GM23248 (cell line): ENCODE measurements at regions not wholly inside any gene's neighbourhood (a gene's known extent, or its start where the extent isn't known, plus 50 kb on each side); places are given as distances from the start of the nearest gene placed in this dataset.

Experiments used
- DNase-seq: peaks from one replicate; pipeline ENCODE4 v3.0.0-alpha.2; 2015
- H2AFZ ChIP-seq: fragments of 200-600 bp; sonication (generic); 2 replicates; pipeline ENCODE4 v1.6.1; 2016; ENCODE audit warnings: antibody characterized with exemption
- H3F3A ChIP-seq: fragments of 200-600 bp; sonication (generic); 2 replicates; pipeline ENCODE4 v1.6.1; 2016; ENCODE audit warnings: mild to moderate bottlenecking, antibody characterized with exemption, mixed run types; ENCODE audit not compliant: insufficient read depth
- H3K27ac ChIP-seq: fragments of 200-600 bp; sonication (generic); 2 replicates; pipeline ENCODE4 v1.5.1; 2016; ENCODE audit warnings: mild to moderate bottlenecking
- H3K27me3 ChIP-seq: fragments of 200-600 bp; sonication (generic); replicated peaks from 2 replicates; pipeline ENCODE4 v1.6.1; 2016; ENCODE audit warnings: mild to moderate bottlenecking; ENCODE audit not compliant: insufficient read depth
- H3K36me3 ChIP-seq: fragments of 200-600 bp; sonication (generic); 2 replicates; pipeline ENCODE4 v1.6.1; 2016; ENCODE audit warnings: low read depth, mild to moderate bottlenecking
- H3K4me1 ChIP-seq: fragments of 200-600 bp; sonication (generic); 2 replicates; pipeline ENCODE4 v1.6.1; 2016; ENCODE audit warnings: mild to moderate bottlenecking; ENCODE audit not compliant: insufficient read depth
- H3K4me2 ChIP-seq: fragments of 200-600 bp; sonication (generic); one replicate; pipeline ENCODE4 v1.6.1; 2016; ENCODE audit warnings: mild to moderate bottlenecking; ENCODE audit not compliant: unreplicated experiment
- H3K4me3 ChIP-seq: fragments of 200-600 bp; sonication (generic); 2 replicates; pipeline ENCODE4 v1.5.1; 2016; ENCODE audit warnings: mild to moderate bottlenecking
- H3K79me2 ChIP-seq: fragments of 200-600 bp; sonication (generic); 2 replicates; pipeline ENCODE4 v1.6.1; 2016; ENCODE audit warnings: mild to moderate bottlenecking; ENCODE audit not compliant: insufficient read depth
- H3K9ac ChIP-seq: fragments of 200-600 bp; sonication (generic); 2 replicates; pipeline ENCODE4 v1.6.1; 2016; ENCODE audit warnings: mild to moderate bottlenecking
- H3K9me2 ChIP-seq: fragments of 200-600 bp; sonication (generic); 2 replicates; pipeline ENCODE4 v1.6.1; 2016; ENCODE audit warnings: mixed run types, mild to moderate bottlenecking, moderate library complexity; ENCODE audit not compliant: insufficient read depth
- H3K9me3 ChIP-seq: fragments of 200-600 bp; sonication (generic); one replicate; pipeline ENCODE4 v1.6.1; 2017; ENCODE audit warnings: low read depth
- H4K20me1 ChIP-seq: fragments of 200-600 bp; sonication (generic); 2 replicates; pipeline ENCODE4 v1.6.0; 2016; ENCODE audit not compliant: insufficient read depth
- EZH2 ChIP-seq: fragments of 200-600 bp; sonication (generic); IDR thresholded peaks from 2 replicates; pipeline ENCODE4 v1.6.1; 2018; ENCODE audit warnings: antibody characterized with exemption, mild to moderate bottlenecking; ENCODE audit not compliant: insufficient read depth, poor library complexity, severe bottlenecking
- EZH2phosphoT487 ChIP-seq: fragments of 200-600 bp; sonication (generic); IDR thresholded peaks from 2 replicates; pipeline ENCODE4 v1.6.1; 2018; ENCODE audit warnings: antibody characterized with exemption, moderate library complexity, mild to moderate bottlenecking, low read depth; ENCODE audit not compliant: insufficient read depth
- WGBS, 2 experiments: methylation state at CpG; one replicate each; pipeline ENCODE4 v1.1.6; 2015 to 2017; ENCODE audit warnings: low lambda C conversion rate in 2 of 2, low coverage in 1 of 2; ENCODE audit errors: missing lambda C conversion rate in 2 of 2; 5-methylcytosine and 5-hydroxymethylcytosine counted together
- in situ Hi-C: fragments of 300-500 bp; cut with MboI; formaldehyde crosslinking; loops from 2 replicates; pipeline ENCODE4 v1.15.0; 2020

DNA sequence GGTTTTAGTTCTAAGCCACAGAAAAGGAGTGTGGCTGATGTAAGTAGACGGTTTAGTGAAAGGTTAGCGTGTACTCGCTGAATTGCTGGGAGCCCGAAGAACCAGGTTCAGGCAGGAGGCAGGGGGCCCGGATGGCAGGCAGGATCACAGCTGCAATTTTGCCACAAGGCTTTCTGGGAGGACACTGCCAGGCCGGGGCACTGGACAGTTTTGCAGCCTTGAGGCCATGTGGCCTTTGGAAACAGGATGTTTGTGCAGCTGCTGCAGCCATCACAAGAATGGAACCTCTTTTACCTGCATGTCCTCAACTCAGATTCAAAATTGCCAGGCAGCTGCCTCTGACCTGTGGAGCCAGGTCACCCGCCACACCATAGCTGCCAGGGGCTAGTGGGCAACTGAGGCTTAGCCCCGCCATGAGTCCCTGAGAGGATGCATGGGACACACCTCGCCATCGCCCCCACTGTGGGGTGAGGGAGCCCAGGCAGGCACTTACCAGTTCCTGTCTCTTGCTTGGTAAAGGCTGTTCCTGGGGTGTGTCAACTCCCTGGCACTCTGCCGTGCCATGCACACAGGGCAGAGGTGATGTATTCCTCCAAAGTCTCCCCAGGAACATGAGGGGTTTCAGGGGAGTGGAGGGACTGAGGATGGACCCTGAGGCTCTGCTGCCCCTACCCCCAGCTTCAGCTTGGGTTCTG lies 188.6 kb downstream of the RPS24 start:
- Histone ChIP-seq H4K20me1 (no peaks in the 10 kb centered on the region), H3K9me2 (no peaks in the 10 kb centered on the region), H3K9ac (no peak overlapping the region), H3K27me3 (no peaks in the 10 kb centered on the region), H3K79me2 (no peaks in the 10 kb centered on the region), H3K27ac (no peak overlapping the region), H2AFZ (no peak overlapping the region), H3K4me1 (peaks cover 16% of the 10 kb centered on the region), H3K9me3 (no peaks in the 10 kb centered on the region), H3K4me2 (no peak overlapping the region), H3K4me3 (no peak overlapping the region), H3K36me3 (no peaks in the 10 kb centered on the region), H3F3A (peaks cover 13% of the 10 kb centered on the region; the same call in 1 of the 2 replicates)
- no peak for DNase-seq
- 97 to 98% methylated on average over 11 of the region's 11 CpGs for WGBS, 2 experiments
- in situ Hi-C loops, result no loop called here
- no peak for TF ChIP-seq EZH2

DNA sequence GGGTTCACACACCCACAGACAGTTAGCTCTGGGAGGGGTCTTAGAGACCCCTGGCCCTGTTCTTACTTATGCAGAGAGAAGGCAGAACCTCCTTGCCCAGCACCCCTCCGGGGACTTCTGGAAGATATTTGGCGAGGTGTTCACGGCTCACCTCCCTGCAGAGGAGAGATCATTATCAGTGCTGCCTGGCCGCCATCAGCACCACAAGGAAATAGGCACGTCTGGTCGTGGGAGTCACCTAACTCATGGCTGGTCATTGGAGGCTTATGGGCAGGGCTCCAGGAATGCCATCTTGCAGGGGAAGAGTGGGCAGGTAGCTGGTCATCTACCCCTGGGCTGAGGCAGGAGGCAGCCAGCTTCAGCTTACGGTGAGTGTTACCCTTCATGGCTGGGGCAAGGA lies 189.4 kb downstream of the RPS24 start:
- Histone ChIP-seq H3K9me3 (no peaks in the 10 kb centered on the region), H3K79me2 (no peaks in the 10 kb centered on the region), H3K36me3 (no peaks in the 10 kb centered on the region), H3K27ac (no peak overlapping the region), H3K4me1 (peaks cover 16% of the 10 kb centered on the region), H3K4me2 (no peak overlapping the region), H3K9me2 (no peaks in the 10 kb centered on the region), H3K9ac (no peak overlapping the region), H2AFZ (no peak overlapping the region), H4K20me1 (no peaks in the 10 kb centered on the region), H3K27me3 (no peaks in the 10 kb centered on the region), H3F3A (peaks cover 13% of the 10 kb centered on the region; the same call in 1 of the 2 replicates), H3K4me3 (no peak overlapping the region)
- WGBS, 2 experiments, result 84 to 87% methylated on average over 7 of the region's 7 CpGs
- DNase-seq, result no peak
- TF ChIP-seq EZH2, result no peak
- no peak for TF ChIP-seq EZH2phosphoT487
- in situ Hi-C loops, result no loop called here

DNA sequence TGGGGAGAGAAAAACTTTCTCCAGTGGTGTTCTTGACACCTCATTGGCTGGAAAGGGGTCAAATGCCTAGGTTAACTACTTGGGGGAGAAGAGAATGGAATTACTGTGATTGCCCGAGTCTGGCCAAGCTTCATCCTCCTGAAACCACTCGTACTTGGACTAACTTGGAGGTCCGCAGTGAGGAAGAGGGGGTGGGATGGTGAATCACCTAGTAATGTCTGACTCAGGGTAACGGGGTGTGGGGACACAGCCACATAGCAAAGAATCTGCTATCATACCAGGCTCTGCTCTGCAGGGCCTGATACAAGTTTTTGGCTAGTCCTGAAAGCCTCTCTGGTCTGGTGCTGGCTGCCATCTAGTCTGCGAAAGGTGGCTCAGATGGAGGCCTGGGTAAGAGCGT lies 190.9 kb downstream of the RPS24 start:
- no peaks in the 10 kb centered on the region for H4K20me1 ChIP-seq
- H2AFZ ChIP-seq, result peak overlapping the region; percentile 68
- peaks cover 16% of the 10 kb centered on the region for H3K4me1 ChIP-seq
- peak overlapping the region; percentile 67 for H3K4me2 ChIP-seq
- no peaks in the 10 kb centered on the region for H3K9me2 ChIP-seq
- TF ChIP-seq EZH2phosphoT487, result no peak
- TF ChIP-seq EZH2, result no peak
- H3K27ac ChIP-seq, result peak overlapping the region; percentile 68
- no peaks in the 10 kb centered on the region for H3K79me2 ChIP-seq
- H3K4me3 ChIP-seq, result no peak overlapping the region
- H3F3A ChIP-seq, result peaks cover 13% of the 10 kb centered on the region; the same call in 1 of the 2 replicates
- in situ Hi-C loops, result no loop called here
- DNase-seq, result peak; percentile 92
- no peaks in the 10 kb centered on the region for H3K9me3 ChIP-seq
- H3K27me3 ChIP-seq, result no peaks in the 10 kb centered on the region
- H3K36me3 ChIP-seq, result no peaks in the 10 kb centered on the region
- WGBS, 2 experiments, result 18 to 19% methylated on average over 6 of the region's 6 CpGs
- peak overlapping the region; percentile 28 for H3K9ac ChIP-seq

DNA sequence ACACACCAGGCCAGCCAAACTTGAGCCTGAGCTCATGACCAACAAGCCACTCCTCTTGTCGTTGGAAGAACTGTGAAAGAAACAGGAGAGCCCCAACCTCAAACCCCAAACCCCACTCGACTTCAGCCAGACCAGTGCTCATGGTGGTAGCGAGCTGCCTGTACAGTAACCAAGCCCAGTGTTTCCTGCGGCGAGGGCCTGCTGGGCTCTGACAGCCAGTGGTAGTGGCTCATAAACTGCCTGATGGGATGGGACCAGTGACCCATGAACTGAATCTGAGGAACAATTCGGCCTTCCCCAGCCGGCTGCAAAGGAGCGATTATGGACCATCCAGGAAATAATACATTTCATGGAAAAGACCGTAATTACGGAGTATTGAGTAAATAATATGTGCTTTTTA lies 191.9 kb downstream of the RPS24 start:
- H4K20me1 ChIP-seq, result no peaks in the 10 kb centered on the region
- peaks cover 16% of the 10 kb centered on the region for H3K4me1 ChIP-seq
- no peaks in the 10 kb centered on the region for H3K9me2 ChIP-seq
- H3F3A ChIP-seq, result peaks cover 13% of the 10 kb centered on the region; the same call in 1 of the 2 replicates
- no peaks in the 10 kb centered on the region for H3K79me2 ChIP-seq
- in situ Hi-C loops, result no loop called here
- no peak for TF ChIP-seq EZH2
- TF ChIP-seq EZH2phosphoT487, result no peak
- no peaks in the 10 kb centered on the region for H3K9me3 ChIP-seq
- 96 to 97% methylated on average over 10 of the region's 10 CpGs for WGBS, 2 experiments
- no peak overlapping the region for H3K9ac ChIP-seq
- H3K36me3 ChIP-seq, result no peaks in the 10 kb centered on the region
- DNase-seq, result no peak
- H3K4me2 ChIP-seq, result no peak overlapping the region
- H3K27me3 ChIP-seq, result no peaks in the 10 kb centered on the region
- no peak overlapping the region for H3K4me3 ChIP-seq
- no peak overlapping the region for H2AFZ ChIP-seq
- peak overlapping the region; percentile 68; the same call in 1 of the 2 replicates for H3K27ac ChIP-seq
